Suprapubic skin (tissue), 4 donors: ENCODE measurements at regions not wholly inside any gene's neighbourhood (a gene's known extent, or its start where the extent isn't known, plus 50 kb on each side); places are given as distances from the start of the nearest gene placed in this dataset.
"Not testable (repeated sequence)": the region's sequence is repeated elsewhere in the genome, so short reads cannot be mapped to it uniquely, and the experiment has no call there.

Experiments
- DNase-seq, 2 donors: peaks; one replicate each; pipeline ENCODE4 v3.0.0-alpha.2; 2019; ENCODE audit warnings: low spot score in 2 of 2
- H3K27ac ChIP-seq: fragments of 200-600 bp; sonication (generic); one replicate; pipeline ENCODE4 v1.5.1; 2019
- H3K27me3 ChIP-seq: fragments of 200-600 bp; sonication (generic); one replicate; pipeline ENCODE4 v1.5.1; 2019
- H3K36me3 ChIP-seq: fragments of 200-600 bp; sonication (generic); one replicate; pipeline ENCODE4 v1.5.1; 2019
- H3K4me1 ChIP-seq: fragments of 200-600 bp; sonication (generic); one replicate; pipeline ENCODE4 v1.5.1; 2019
- H3K4me3 ChIP-seq: fragments of 200-600 bp; sonication (generic); one replicate; pipeline ENCODE4 v1.5.1; 2019; ENCODE audit warnings: mild to moderate bottlenecking
- H3K9me3 ChIP-seq: fragments of 200-600 bp; sonication (generic); one replicate; pipeline ENCODE4 v1.5.1; 2019
- CTCF ChIP-seq, 2 donors: fragments of 200-600 bp in 1 of 2; fragments of 450-650 bp in 1 of 2; sonication (generic) in 1 of 2; IDR thresholded peaks; one replicate each; pipeline ENCODE4 v1.5.1; 2016 to 2019; ENCODE audit warnings: antibody characterized with exemption in 2 of 2, mild to moderate bottlenecking in 1 of 2, moderate library complexity in 1 of 2
- EP300 ChIP-seq: sonication (generic); formaldehyde crosslinking; IDR thresholded peaks from one replicate; pipeline ENCODE4 v1.6.1; 2017; ENCODE audit warnings: antibody characterized with exemption
- POLR2A ChIP-seq, 2 donors: fragments of 450-650 bp; IDR thresholded peaks; one replicate each; pipeline ENCODE4 v1.6.1; 2017; ENCODE audit warnings: antibody characterized with exemption in 2 of 2, mild to moderate bottlenecking in 2 of 2, moderate library complexity in 2 of 2
- POLR2AphosphoS5 ChIP-seq, 3 donors: sonication (generic); formaldehyde crosslinking; IDR thresholded peaks; one replicate each; pipeline ENCODE4 v1.6.1; 2017; ENCODE audit warnings: antibody characterized with exemption in 3 of 3
- WGBS: methylation state at CpG from one replicate; pipeline ENCODE4 v1.1.5; 2018; 5-methylcytosine and 5-hydroxymethylcytosine counted together

- TF ChIP-seq POLR2AphosphoS5 (IDR thresholded peaks at IDR 0.05) (no peak), CTCF (IDR thresholded peaks at IDR 0.05) (no peak), EP300 (no peak), POLR2A (IDR thresholded peaks at IDR 0.05) (no peak)
- 90% methylated on average over 5 of the region's 5 CpGs for WGBS
- H3K36me3 ChIP-seq = no peaks in the 10 kb centered on the region
- no peak overlapping the region for H3K27ac ChIP-seq
- no peak overlapping the region for H3K4me3 ChIP-seq
- no peak for DNase-seq
- no peaks in the 10 kb centered on the region for H3K9me3 ChIP-seq
- no peaks in the 10 kb centered on the region for H3K4me1 ChIP-seq
- no peaks in the 10 kb centered on the region for H3K27me3 ChIP-seq
Measured at GRCh38 chr12:71270057-71270456, 112.3 kb upstream of the TSPAN8 start.

- Histone ChIP-seq H3K36me3 (no peaks in the 10 kb centered on the region), H3K4me3 (no peak overlapping the region), H3K4me1 (no peaks in the 10 kb centered on the region), H3K27ac (no peak overlapping the region), H3K27me3 (no peaks in the 10 kb centered on the region), H3K9me3 (no peaks in the 10 kb centered on the region)
- no peak for DNase-seq
- WGBS = 68% methylated on average over 2 of the region's 2 CpGs
- TF ChIP-seq CTCF (IDR thresholded peaks at IDR 0.05) = no peak
- no peak for TF ChIP-seq POLR2A (IDR thresholded peaks at IDR 0.05)
- no peak for TF ChIP-seq EP300
- no peak for TF ChIP-seq POLR2AphosphoS5 (IDR thresholded peaks at IDR 0.05)
Measured at GRCh38 chr12:71269281-71269598, 111.4 kb upstream of the TSPAN8 start.

- no peak overlapping the region for H3K4me3 ChIP-seq
- H3K36me3 ChIP-seq = no peaks in the 10 kb centered on the region
- H3K27me3 ChIP-seq = no peaks in the 10 kb centered on the region
- H3K4me1 ChIP-seq = no peaks in the 10 kb centered on the region
- TF ChIP-seq EP300 (no peak), POLR2A (IDR thresholded peaks at IDR 0.05) (no peak), CTCF (IDR thresholded peaks at IDR 0.05) (no peak), POLR2AphosphoS5 (IDR thresholded peaks at IDR 0.05) (no peak)
- 64% methylated on average over 1 of the region's 1 CpG for WGBS
- H3K9me3 ChIP-seq = no peaks in the 10 kb centered on the region
- H3K27ac ChIP-seq = no peak overlapping the region
- DNase-seq = no peak
Measured at GRCh38 chr12:71268598-71269280, 110.9 kb upstream of the TSPAN8 start.

GRCh38 chr12:71266606-71267005 is 108.8 kb upstream of the TSPAN8 start:
- H3K27ac ChIP-seq = no peak overlapping the region
- TF ChIP-seq POLR2A (IDR thresholded peaks at IDR 0.05) (no peak), EP300 (no peak), CTCF (IDR thresholded peaks at IDR 0.05) (no peak), POLR2AphosphoS5 (IDR thresholded peaks at IDR 0.05) (no peak)
- H3K9me3 ChIP-seq = no peaks in the 10 kb centered on the region
- DNase-seq = no peak
- no peaks in the 10 kb centered on the region for H3K4me1 ChIP-seq
- H3K36me3 ChIP-seq = no peaks in the 10 kb centered on the region
- no peak overlapping the region for H3K4me3 ChIP-seq
- no peaks in the 10 kb centered on the region for H3K27me3 ChIP-seq
- 62% methylated on average over 4 of the region's 4 CpGs for WGBS

GRCh38 chr12:71265731-71266130 is 107.9 kb upstream of the TSPAN8 start:
- not testable (repeated sequence) for H3K4me1 ChIP-seq, DNase-seq, H3K4me3 ChIP-seq, H3K27ac ChIP-seq, H3K9me3 ChIP-seq, H3K27me3 ChIP-seq, H3K36me3 ChIP-seq
- WGBS = 95% methylated on average over 2 of the region's 3 CpGs

- DNase-seq = no peak
- Histone ChIP-seq H3K27me3 (no peaks in the 10 kb centered on the region), H3K27ac (no peak overlapping the region), H3K4me1 (no peaks in the 10 kb centered on the region), H3K4me3 (no peak overlapping the region), H3K36me3 (no peaks in the 10 kb centered on the region), H3K9me3 (no peaks in the 10 kb centered on the region)
- 88% methylated on average over 3 of the region's 3 CpGs for WGBS
- TF ChIP-seq POLR2AphosphoS5 (IDR thresholded peaks at IDR 0.05) (no peak), EP300 (no peak), CTCF (IDR thresholded peaks at IDR 0.05) (no peak), POLR2A (IDR thresholded peaks at IDR 0.05) (no peak)
Measured at GRCh38 chr12:71262466-71262865, 104.7 kb upstream of the TSPAN8 start.
